ENCODE measurements at regions not wholly inside any gene's neighbourhood (a gene's known extent, or its start where the extent isn't known, plus 50 kb on each side); places are given as distances from the start of the nearest gene placed in this dataset.

- no peak for DNase-seq (ENCODE audit: extremely low read depth in 1 of 2, low read depth in 1 of 2)
Observed at GRCh38 chr5:155068616-155069100, 55.1 kb downstream of the KIF4B start.

GRCh38 chr5:155069961-155070360, 56.4 kb downstream of the KIF4B start:
- no peak for DNase-seq (ENCODE audit: extremely low read depth in 1 of 2, low read depth in 1 of 2)

- DNase-seq (ENCODE audit: extremely low read depth in 1 of 2, low read depth in 1 of 2), result no peak
Observed at GRCh38 chr5:155070781-155071180, 57.2 kb downstream of the KIF4B start.

GRCh38 chr5:155076379-155076778, 62.8 kb downstream of the KIF4B start:
- DNase-seq (ENCODE audit: extremely low read depth in 1 of 2, low read depth in 1 of 2), result no peak

- no peak for DNase-seq (ENCODE audit: extremely low read depth in 1 of 2, low read depth in 1 of 2)
Observed at GRCh38 chr5:155079698-155080097, 66.1 kb downstream of the KIF4B start.

- no peak for DNase-seq (ENCODE audit: extremely low read depth in 1 of 2, low read depth in 1 of 2)
Observed at GRCh38 chr5:155080721-155081120, 67.2 kb downstream of the KIF4B start.

GRCh38 chr5:155081618-155082017, 68.1 kb downstream of the KIF4B start:
- DNase-seq (ENCODE audit: extremely low read depth in 1 of 2, low read depth in 1 of 2), result no peak

GRCh38 chr5:155082401-155082800, 68.8 kb downstream of the KIF4B start:
- no peak for DNase-seq (ENCODE audit: extremely low read depth in 1 of 2, low read depth in 1 of 2)

- no peak for DNase-seq (ENCODE audit: extremely low read depth in 1 of 2, low read depth in 1 of 2)
Observed at GRCh38 chr5:155085282-155085989, 71.9 kb downstream of the KIF4B start.

- no peak for DNase-seq (ENCODE audit: extremely low read depth in 1 of 2, low read depth in 1 of 2)
Observed at GRCh38 chr5:155087036-155087435, 73.5 kb downstream of the KIF4B start.

GRCh38 chr5:155088811-155089210, 75.3 kb downstream of the KIF4B start:
- no peak for DNase-seq (ENCODE audit: extremely low read depth in 1 of 2, low read depth in 1 of 2)

GRCh38 chr5:155089643-155090042, 76.1 kb downstream of the KIF4B start:
- no peak for DNase-seq (ENCODE audit: extremely low read depth in 1 of 2, low read depth in 1 of 2)

- DNase-seq (ENCODE audit: extremely low read depth in 1 of 2, low read depth in 1 of 2), result no peak
Observed at GRCh38 chr5:155091063-155091648, 77.6 kb downstream of the KIF4B start.

- no peak for DNase-seq (ENCODE audit: extremely low read depth in 1 of 2, low read depth in 1 of 2)
Observed at GRCh38 chr5:155091768-155092717, 78.5 kb downstream of the KIF4B start.

GRCh38 chr5:155094455-155094854, 80.9 kb downstream of the KIF4B start:
- DNase-seq (ENCODE audit: extremely low read depth in 1 of 2, low read depth in 1 of 2), result no peak

GRCh38 chr5:155097995-155098394, 84.4 kb downstream of the KIF4B start:
- DNase-seq (ENCODE audit: extremely low read depth in 1 of 2, low read depth in 1 of 2), result no peak

GRCh38 chr5:155098433-155098832, 84.9 kb downstream of the KIF4B start:
- DNase-seq (ENCODE audit: extremely low read depth in 1 of 2, low read depth in 1 of 2), result no peak

- DNase-seq (ENCODE audit: extremely low read depth in 1 of 2, low read depth in 1 of 2), result no peak
Observed at GRCh38 chr5:155101697-155102096, 88.1 kb downstream of the KIF4B start.

GRCh38 chr5:155103146-155103545, 89.6 kb downstream of the KIF4B start:
- no peak for DNase-seq (ENCODE audit: extremely low read depth in 1 of 2, low read depth in 1 of 2)

- no peak for DNase-seq (ENCODE audit: extremely low read depth in 1 of 2, low read depth in 1 of 2)
Observed at GRCh38 chr5:155104441-155104840, 90.9 kb downstream of the KIF4B start.

- no peak for DNase-seq (ENCODE audit: extremely low read depth in 1 of 2, low read depth in 1 of 2)
Observed at GRCh38 chr5:155106221-155106620, 92.7 kb downstream of the KIF4B start.

All from activated CD8-positive, alpha-beta memory T cell treated with anti-CD3 and anti-CD28 coated beads for 1 hour (primary cell).